ENCODE measurements at regions not wholly inside any gene's neighbourhood (a gene's known extent, or its start where the extent isn't known, plus 50 kb on each side); places are given as distances from the start of the nearest gene placed in this dataset.

GRCh38 chr5:175246242-175246888 lies 197.6 kb downstream of the DRD1 start:
- Histone ChIP-seq H3K79me2 (ENCODE audit: low read length) (no peaks in the 10 kb centered on the region), H3K27me3 (ENCODE audit: low read length) (no peaks in the 10 kb centered on the region), H3K9me3 (ENCODE audit: low read length) (no peaks in the 10 kb centered on the region), H3K4me1 (ENCODE audit: low read length) (no peaks in the 10 kb centered on the region), H2AFZ (ENCODE audit: low read length) (no peak overlapping the region), H3K4me2 (ENCODE audit: low read depth, low read length, poor library complexity, severe bottlenecking) (no peak overlapping the region), H3K36me3 (ENCODE audit: insufficient read depth, low read length) (no peaks in the 10 kb centered on the region), H3K9ac (ENCODE audit: low read length) (no peak overlapping the region), H4K20me1 (ENCODE audit: insufficient read depth, low read depth, low read length) (no peaks in the 10 kb centered on the region), H3K9me2 (replicated peaks; ENCODE audit: insufficient read depth, low read length) (no peaks in the 10 kb centered on the region), H3K4me3 (ENCODE audit: low read length) (no peak overlapping the region), H3K27ac (ENCODE audit: low read length) (no peak overlapping the region)
- no peak for DNase-seq

DNA sequence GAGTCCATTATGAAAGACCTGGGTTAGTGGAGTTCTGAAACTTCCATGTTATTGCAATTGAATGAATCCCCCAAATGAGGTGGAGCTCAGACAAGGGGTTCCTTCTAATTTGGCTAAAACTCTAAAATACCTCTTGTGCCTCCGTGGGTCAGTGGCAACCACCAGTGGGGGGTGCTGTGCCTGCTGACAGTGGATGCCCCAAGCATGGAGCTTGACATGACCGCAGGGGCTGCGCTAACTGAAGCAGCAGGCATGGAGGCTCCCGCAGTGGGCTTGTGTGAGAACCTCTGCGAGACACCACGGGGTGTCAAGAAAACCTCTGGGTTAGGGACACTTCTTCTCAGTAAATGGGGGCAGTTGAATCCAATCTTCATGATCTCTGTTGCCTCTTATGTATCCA lies 200.5 kb downstream of the DRD1 start:
- H3K4me3 ChIP-seq (ENCODE audit: low read length), result no peak overlapping the region
- no peak overlapping the region for H3K27ac ChIP-seq (ENCODE audit: low read length)
- no peaks in the 10 kb centered on the region for H4K20me1 ChIP-seq (ENCODE audit: insufficient read depth, low read depth, low read length)
- no peaks in the 10 kb centered on the region for H3K36me3 ChIP-seq (ENCODE audit: insufficient read depth, low read length)
- H3K9me3 ChIP-seq (ENCODE audit: low read length), result no peaks in the 10 kb centered on the region
- H2AFZ ChIP-seq (ENCODE audit: low read length), result no peak overlapping the region
- no peak overlapping the region for H3K9ac ChIP-seq (ENCODE audit: low read length)
- no peaks in the 10 kb centered on the region for H3K4me1 ChIP-seq (ENCODE audit: low read length)
- no peaks in the 10 kb centered on the region for H3K27me3 ChIP-seq (ENCODE audit: low read length)
- no peaks in the 10 kb centered on the region for H3K9me2 ChIP-seq (replicated peaks; ENCODE audit: insufficient read depth, low read length)
- H3K79me2 ChIP-seq (ENCODE audit: low read length), result no peaks in the 10 kb centered on the region
- no peak overlapping the region for H3K4me2 ChIP-seq (ENCODE audit: low read depth, low read length, poor library complexity, severe bottlenecking)
- DNase-seq, result no peak

DNA sequence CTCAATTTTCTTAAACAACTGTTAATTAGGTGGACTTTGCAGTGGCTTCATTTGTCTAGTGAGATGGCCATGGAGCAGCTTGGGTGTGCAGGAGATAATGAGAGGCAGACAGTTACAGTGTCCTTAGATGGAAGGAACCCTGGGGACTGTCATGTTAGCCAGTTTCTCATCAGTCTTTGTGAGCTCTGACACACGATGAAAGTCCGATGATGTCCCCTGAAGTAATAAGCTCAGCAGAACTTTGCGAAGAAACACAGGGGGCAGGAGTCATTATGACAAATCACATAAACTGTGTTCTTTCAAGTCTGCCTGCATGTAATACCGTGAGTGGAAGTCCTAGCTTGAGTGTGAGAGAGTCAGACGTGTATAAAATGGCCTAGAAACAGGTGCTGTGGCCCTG lies 201.8 kb downstream of the DRD1 start:
- H3K9me3 ChIP-seq (ENCODE audit: low read length), result no peaks in the 10 kb centered on the region
- no peak overlapping the region for H3K9ac ChIP-seq (ENCODE audit: low read length)
- no peaks in the 10 kb centered on the region for H3K4me1 ChIP-seq (ENCODE audit: low read length)
- H2AFZ ChIP-seq (ENCODE audit: low read length), result no peak overlapping the region
- no peaks in the 10 kb centered on the region for H3K27me3 ChIP-seq (ENCODE audit: low read length)
- no peak overlapping the region for H3K4me3 ChIP-seq (ENCODE audit: low read length)
- no peaks in the 10 kb centered on the region for H3K36me3 ChIP-seq (ENCODE audit: insufficient read depth, low read length)
- no peaks in the 10 kb centered on the region for H3K9me2 ChIP-seq (replicated peaks; ENCODE audit: insufficient read depth, low read length)
- H3K4me2 ChIP-seq (ENCODE audit: low read depth, low read length, poor library complexity, severe bottlenecking), result no peak overlapping the region
- no peaks in the 10 kb centered on the region for H3K79me2 ChIP-seq (ENCODE audit: low read length)
- no peak for DNase-seq
- no peak overlapping the region for H3K27ac ChIP-seq (ENCODE audit: low read length)
- no peaks in the 10 kb centered on the region for H4K20me1 ChIP-seq (ENCODE audit: insufficient read depth, low read depth, low read length)

DNA sequence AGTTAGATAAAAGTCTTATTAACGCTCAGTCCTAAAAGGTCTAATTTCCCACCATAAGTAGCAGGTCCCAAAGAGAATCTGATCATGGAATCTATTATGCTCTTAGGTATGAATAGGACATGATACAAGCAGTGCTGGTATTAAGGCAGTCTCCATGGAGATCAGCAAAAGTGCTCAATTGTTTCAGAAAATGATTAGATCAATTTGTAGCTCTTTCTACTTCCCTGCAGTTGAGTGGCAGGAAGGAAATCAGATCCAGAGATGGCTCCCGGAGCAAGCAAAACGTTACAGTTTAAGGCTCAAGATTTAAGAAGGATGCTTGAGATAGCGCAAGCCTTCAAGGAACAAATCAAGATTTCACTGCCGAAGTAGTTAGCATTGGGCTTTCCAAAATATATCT lies 205.7 kb downstream of the DRD1 start:
- H3K4me2 ChIP-seq (ENCODE audit: low read depth, low read length, poor library complexity, severe bottlenecking), result no peak overlapping the region

DNA sequence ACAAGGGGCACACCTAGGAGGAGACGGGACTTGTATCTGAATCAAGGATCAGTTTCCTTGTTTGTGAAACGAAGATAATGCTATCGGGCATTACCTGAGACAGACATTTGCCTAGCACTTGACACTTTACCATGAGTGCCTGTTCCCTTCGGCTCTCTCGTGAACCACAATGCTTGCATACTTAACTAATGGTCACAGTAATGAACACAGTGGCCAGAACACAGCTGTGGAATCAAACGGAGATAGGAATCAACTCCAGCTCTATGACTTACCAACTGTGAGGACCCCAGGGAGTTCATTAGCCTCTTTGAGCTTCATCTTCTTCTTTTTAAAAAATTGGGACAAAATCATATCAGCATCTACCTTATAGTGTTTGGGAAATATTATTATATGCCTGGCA lies 207.8 kb downstream of the DRD1 start:
- H4K20me1 ChIP-seq (ENCODE audit: insufficient read depth, low read depth, low read length), result no peaks in the 10 kb centered on the region
- H3K9ac ChIP-seq (ENCODE audit: low read length), result no peak overlapping the region
- H3K4me3 ChIP-seq (ENCODE audit: low read length), result no peak overlapping the region
- H3K36me3 ChIP-seq (ENCODE audit: insufficient read depth, low read length), result no peaks in the 10 kb centered on the region
- no peaks in the 10 kb centered on the region for H3K9me3 ChIP-seq (ENCODE audit: low read length)
- H2AFZ ChIP-seq (ENCODE audit: low read length), result no peak overlapping the region
- H3K27me3 ChIP-seq (ENCODE audit: low read length), result no peaks in the 10 kb centered on the region
- H3K4me2 ChIP-seq (ENCODE audit: low read depth, low read length, poor library complexity, severe bottlenecking), result no peak overlapping the region
- H3K79me2 ChIP-seq (ENCODE audit: low read length), result no peaks in the 10 kb centered on the region
- no peaks in the 10 kb centered on the region for H3K4me1 ChIP-seq (ENCODE audit: low read length)
- no peaks in the 10 kb centered on the region for H3K9me2 ChIP-seq (replicated peaks; ENCODE audit: insufficient read depth, low read length)
- H3K27ac ChIP-seq (ENCODE audit: low read length), result no peak overlapping the region
- no peak for DNase-seq

More for the DNA sequence above, 205.7 kb downstream of the DRD1 start:
- no peaks in the 10 kb centered on the region for H3K79me2 ChIP-seq (ENCODE audit: low read length)
- H3K4me3 ChIP-seq (ENCODE audit: low read length), result no peak overlapping the region
- no peak overlapping the region for H3K9ac ChIP-seq (ENCODE audit: low read length)
- H3K27ac ChIP-seq (ENCODE audit: low read length), result no peak overlapping the region
- no peaks in the 10 kb centered on the region for H3K27me3 ChIP-seq (ENCODE audit: low read length)
- H4K20me1 ChIP-seq (ENCODE audit: insufficient read depth, low read depth, low read length), result no peaks in the 10 kb centered on the region
- H2AFZ ChIP-seq (ENCODE audit: low read length), result no peak overlapping the region
- no peaks in the 10 kb centered on the region for H3K9me2 ChIP-seq (replicated peaks; ENCODE audit: insufficient read depth, low read length)
- DNase-seq, result no peak
- H3K4me1 ChIP-seq (ENCODE audit: low read length), result no peaks in the 10 kb centered on the region
- H3K36me3 ChIP-seq (ENCODE audit: insufficient read depth, low read length), result no peaks in the 10 kb centered on the region
- H3K9me3 ChIP-seq (ENCODE audit: low read length), result no peaks in the 10 kb centered on the region

DNA sequence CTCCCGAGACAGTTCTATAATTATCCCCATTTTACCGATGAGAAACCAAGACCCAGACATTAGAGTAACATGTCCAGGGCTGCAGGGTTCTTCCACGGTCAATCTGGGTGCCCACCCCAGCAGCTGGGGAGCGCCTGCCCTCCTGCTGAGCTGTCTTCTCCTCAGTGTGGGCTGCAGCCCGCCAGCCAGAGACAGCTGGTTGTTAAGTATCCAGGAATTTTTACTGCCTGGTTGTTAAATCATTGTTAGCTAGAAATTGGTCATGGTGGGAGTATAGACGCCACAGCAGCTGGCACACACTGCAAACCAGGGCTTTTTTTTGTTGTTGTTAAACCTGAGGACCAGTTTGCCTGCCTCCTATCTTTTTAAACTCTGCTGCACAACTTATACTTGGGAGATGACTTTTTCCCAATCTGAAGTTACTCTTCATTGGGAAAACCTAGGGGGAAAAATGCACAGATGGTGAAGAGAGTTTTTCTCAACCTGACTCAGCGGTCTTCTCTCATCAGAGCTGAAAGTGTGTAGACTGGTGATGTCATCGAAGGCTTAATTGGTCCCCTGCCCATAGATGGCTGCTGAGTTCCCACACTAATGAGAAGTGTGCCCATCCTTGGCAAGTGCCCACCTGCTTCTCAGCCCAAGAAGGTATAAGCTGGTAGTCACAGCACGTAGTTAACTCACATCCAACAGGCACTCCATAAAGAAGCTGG lies 208.6 kb downstream of the DRD1 start:
- Histone ChIP-seq H3K4me2 (ENCODE audit: low read depth, low read length, poor library complexity, severe bottlenecking) (no peak overlapping the region), H2AFZ (ENCODE audit: low read length) (no peak overlapping the region), H3K4me1 (ENCODE audit: low read length) (no peaks in the 10 kb centered on the region), H4K20me1 (ENCODE audit: insufficient read depth, low read depth, low read length) (no peaks in the 10 kb centered on the region), H3K9me3 (ENCODE audit: low read length) (no peaks in the 10 kb centered on the region), H3K79me2 (ENCODE audit: low read length) (no peaks in the 10 kb centered on the region), H3K4me3 (ENCODE audit: low read length) (no peak overlapping the region), H3K27me3 (ENCODE audit: low read length) (no peaks in the 10 kb centered on the region), H3K9ac (ENCODE audit: low read length) (no peak overlapping the region), H3K27ac (ENCODE audit: low read length) (no peak overlapping the region), H3K9me2 (replicated peaks; ENCODE audit: insufficient read depth, low read length) (no peaks in the 10 kb centered on the region), H3K36me3 (ENCODE audit: insufficient read depth, low read length) (no peaks in the 10 kb centered on the region)
- no peak for DNase-seq

DNA sequence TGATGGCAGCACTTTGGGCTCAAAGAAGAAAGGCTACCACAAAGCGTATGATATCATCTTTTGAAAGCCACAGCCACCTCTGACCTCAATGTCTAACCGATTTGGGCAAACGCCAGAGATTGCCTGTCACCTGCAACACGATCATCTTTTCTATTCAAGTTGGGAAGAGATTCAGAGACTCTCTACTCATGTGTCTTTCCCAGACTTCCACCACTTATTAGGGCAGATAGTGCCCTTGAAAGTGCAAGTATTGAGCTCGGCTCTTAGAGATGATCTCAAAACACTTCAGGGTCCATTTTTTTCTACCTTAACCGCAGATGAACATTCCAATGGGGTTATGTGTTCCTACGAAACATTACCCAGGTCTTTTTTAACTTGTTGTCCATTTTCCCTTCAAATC lies 213.7 kb downstream of the DRD1 start:
- H3K27me3 ChIP-seq (ENCODE audit: low read length), result no peaks in the 10 kb centered on the region
- no peaks in the 10 kb centered on the region for H3K9me2 ChIP-seq (replicated peaks; ENCODE audit: insufficient read depth, low read length)
- no peak overlapping the region for H3K4me2 ChIP-seq (ENCODE audit: low read depth, low read length, poor library complexity, severe bottlenecking)

DNA sequence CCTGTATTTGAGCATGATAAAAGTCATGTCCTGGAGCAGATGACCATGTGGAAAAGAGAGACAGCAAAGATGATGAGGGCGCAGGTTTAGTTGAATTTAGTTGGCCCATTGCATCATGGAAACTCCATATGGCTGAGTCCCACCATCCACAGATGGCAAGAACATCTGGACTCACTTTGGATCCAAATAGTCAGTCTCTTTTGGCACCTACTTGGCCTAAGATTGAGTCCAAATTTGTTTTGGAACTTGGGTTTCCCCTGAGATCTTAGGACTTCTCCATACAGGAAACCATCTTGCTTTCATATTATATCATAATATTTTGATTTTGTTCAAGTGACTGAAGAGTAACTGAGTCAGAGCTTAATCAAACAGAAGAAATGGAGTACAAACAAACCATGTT lies 217.5 kb downstream of the DRD1 start:
- no peaks in the 10 kb centered on the region for H3K27me3 ChIP-seq (ENCODE audit: low read length)
- no peak overlapping the region for H3K4me3 ChIP-seq (ENCODE audit: low read length)
- no peaks in the 10 kb centered on the region for H3K9me3 ChIP-seq (ENCODE audit: low read length)
- H3K9ac ChIP-seq (ENCODE audit: low read length), result no peak overlapping the region
- no peak overlapping the region for H3K4me2 ChIP-seq (ENCODE audit: low read depth, low read length, poor library complexity, severe bottlenecking)
- H3K79me2 ChIP-seq (ENCODE audit: low read length), result no peaks in the 10 kb centered on the region
- no peaks in the 10 kb centered on the region for H3K4me1 ChIP-seq (ENCODE audit: low read length)
- H3K9me2 ChIP-seq (replicated peaks; ENCODE audit: insufficient read depth, low read length), result no peaks in the 10 kb centered on the region
- no peak overlapping the region for H2AFZ ChIP-seq (ENCODE audit: low read length)
- H3K27ac ChIP-seq (ENCODE audit: low read length), result no peak overlapping the region
- no peak for DNase-seq
- no peaks in the 10 kb centered on the region for H4K20me1 ChIP-seq (ENCODE audit: insufficient read depth, low read depth, low read length)
- no peaks in the 10 kb centered on the region for H3K36me3 ChIP-seq (ENCODE audit: insufficient read depth, low read length)

More for the DNA sequence above, 213.7 kb downstream of the DRD1 start:
- no peak for DNase-seq
- Histone ChIP-seq H4K20me1 (ENCODE audit: insufficient read depth, low read depth, low read length) (no peaks in the 10 kb centered on the region), H3K4me3 (ENCODE audit: low read length) (no peak overlapping the region), H3K9me3 (ENCODE audit: low read length) (no peaks in the 10 kb centered on the region), H3K79me2 (ENCODE audit: low read length) (no peaks in the 10 kb centered on the region), H2AFZ (ENCODE audit: low read length) (no peak overlapping the region), H3K36me3 (ENCODE audit: insufficient read depth, low read length) (no peaks in the 10 kb centered on the region), H3K4me1 (ENCODE audit: low read length) (no peaks in the 10 kb centered on the region), H3K27ac (ENCODE audit: low read length) (no peak overlapping the region), H3K9ac (ENCODE audit: low read length) (no peak overlapping the region)
